ENCODE measurements at regions not wholly inside any gene's neighbourhood (a gene's known extent, or its start where the extent isn't known, plus 50 kb on each side); places are given as distances from the start of the nearest gene placed in this dataset.

GRCh38 chr9:110015759-110016158 is 192.2 kb downstream of the C9orf152 start:
- TF ChIP-seq RAD51 (IDR thresholded peaks at IDR 0.05), result no peak
- TF ChIP-seq EZH2 (IDR thresholded peaks at IDR 0.05; ENCODE audit: borderline replicate concordance, control insufficient read depth, low read depth, low read length), result no peak
- no peak for TF ChIP-seq CTCF (IDR thresholded peaks at IDR 0.05 in 2 of 3, conservative IDR thresholded peaks at IDR 0.05 in 1 of 3; ENCODE audit: control insufficient read depth in 2 of 3, extremely low read depth in 1 of 3, insufficient read depth in 1 of 3, low read depth in 3 of 3, low read length in 3 of 3)
- TF ChIP-seq, protein P1, sequence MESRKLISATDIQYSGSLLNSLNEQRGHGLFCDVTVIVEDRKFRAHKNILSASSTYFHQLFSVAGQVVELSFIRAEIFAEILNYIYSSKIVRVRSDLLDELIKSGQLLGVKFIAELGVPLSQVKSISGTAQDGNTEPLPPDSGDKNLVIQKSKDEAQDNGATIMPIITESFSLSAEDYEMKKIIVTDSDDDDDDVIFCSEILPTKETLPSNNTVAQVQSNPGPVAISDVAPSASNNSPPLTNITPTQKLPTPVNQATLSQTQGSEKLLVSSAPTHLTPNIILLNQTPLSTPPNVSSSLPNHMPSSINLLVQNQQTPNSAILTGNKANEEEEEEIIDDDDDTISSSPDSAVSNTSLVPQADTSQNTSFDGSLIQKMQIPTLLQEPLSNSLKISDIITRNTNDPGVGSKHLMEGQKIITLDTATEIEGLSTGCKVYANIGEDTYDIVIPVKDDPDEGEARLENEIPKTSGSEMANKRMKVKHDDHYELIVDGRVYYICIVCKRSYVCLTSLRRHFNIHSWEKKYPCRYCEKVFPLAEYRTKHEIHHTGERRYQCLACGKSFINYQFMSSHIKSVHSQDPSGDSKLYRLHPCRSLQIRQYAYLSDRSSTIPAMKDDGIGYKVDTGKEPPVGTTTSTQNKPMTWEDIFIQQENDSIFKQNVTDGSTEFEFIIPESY (IDR thresholded peaks at IDR 0.05), result no peak
- no peak for TF ChIP-seq POU2F2 (IDR thresholded peaks at IDR 0.05; ENCODE audit: borderline replicate concordance, low read depth, low read length)
- no peak for TF ChIP-seq ATF3 (IDR thresholded peaks at IDR 0.05; ENCODE audit: borderline replicate concordance, extremely low read depth, low read depth, low read length)
- no peak for TF ChIP-seq RFX5 (IDR thresholded peaks at IDR 0.05; ENCODE audit: low read depth, low read length)
